Astrocyte (in vitro differentiated cells and primary cell): ENCODE measurements at regions not wholly inside any gene's neighbourhood (a gene's known extent, or its start where the extent isn't known, plus 50 kb on each side); places are given as distances from the start of the nearest gene placed in this dataset.

ENCODE experiments used
- EZH2 ChIP-seq: IDR thresholded peaks from 2 replicates; pipeline ENCODE4 v1.6.1; 2012; ENCODE audit warnings: mild to moderate bottlenecking, low read length, inconsistent platforms; ENCODE audit not compliant: insufficient read depth
- TF ChIP-seq, protein P1 (sequence below): IDR thresholded peaks from 2 replicates; pipeline ENCODE4 v1.5.1; 2011; ENCODE audit warnings: low read depth, mild to moderate bottlenecking, inconsistent platforms, low read length, moderate library complexity; ENCODE audit not compliant: insufficient read depth

DNA sequence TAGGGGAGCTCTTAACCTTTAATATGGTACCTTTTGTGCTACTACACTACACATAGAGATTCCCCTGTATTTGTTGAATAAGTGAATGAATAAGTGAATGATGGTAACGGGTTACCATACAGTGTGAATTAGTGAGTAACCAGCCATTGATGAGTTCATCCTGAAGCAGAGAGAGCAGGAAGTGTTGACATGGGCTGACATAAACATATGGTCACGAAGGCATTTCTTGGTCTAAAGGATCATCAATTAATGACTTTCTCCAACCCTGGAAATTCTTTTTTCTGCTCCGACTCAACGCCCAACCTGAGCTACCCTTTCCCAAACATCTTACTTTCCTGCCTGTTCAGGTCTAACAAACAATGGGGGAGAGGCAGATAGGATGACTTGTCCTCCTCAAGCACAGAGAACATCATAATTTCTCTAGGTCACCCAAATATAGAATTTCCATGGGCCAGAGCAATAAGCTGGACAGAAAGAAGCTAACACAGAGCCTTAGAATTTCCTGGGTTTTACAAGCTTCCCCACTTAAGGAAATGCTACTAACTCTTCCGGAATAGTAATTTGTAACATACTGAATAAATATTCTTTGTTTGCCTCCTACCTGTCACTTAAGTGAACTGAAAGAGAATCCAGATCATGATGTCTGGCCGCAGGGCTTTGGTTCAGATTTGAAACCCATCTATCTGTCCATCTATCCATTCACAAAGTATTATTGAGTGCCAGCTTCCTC, 114.7 kb upstream of the NGF start:
- TF ChIP-seq EZH2: no peak
- TF ChIP-seq, protein P1, sequence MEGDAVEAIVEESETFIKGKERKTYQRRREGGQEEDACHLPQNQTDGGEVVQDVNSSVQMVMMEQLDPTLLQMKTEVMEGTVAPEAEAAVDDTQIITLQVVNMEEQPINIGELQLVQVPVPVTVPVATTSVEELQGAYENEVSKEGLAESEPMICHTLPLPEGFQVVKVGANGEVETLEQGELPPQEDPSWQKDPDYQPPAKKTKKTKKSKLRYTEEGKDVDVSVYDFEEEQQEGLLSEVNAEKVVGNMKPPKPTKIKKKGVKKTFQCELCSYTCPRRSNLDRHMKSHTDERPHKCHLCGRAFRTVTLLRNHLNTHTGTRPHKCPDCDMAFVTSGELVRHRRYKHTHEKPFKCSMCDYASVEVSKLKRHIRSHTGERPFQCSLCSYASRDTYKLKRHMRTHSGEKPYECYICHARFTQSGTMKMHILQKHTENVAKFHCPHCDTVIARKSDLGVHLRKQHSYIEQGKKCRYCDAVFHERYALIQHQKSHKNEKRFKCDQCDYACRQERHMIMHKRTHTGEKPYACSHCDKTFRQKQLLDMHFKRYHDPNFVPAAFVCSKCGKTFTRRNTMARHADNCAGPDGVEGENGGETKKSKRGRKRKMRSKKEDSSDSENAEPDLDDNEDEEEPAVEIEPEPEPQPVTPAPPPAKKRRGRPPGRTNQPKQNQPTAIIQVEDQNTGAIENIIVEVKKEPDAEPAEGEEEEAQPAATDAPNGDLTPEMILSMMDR: no peak
